ENCODE measurements at regions not wholly inside any gene's neighbourhood (a gene's known extent, or its start where the extent isn't known, plus 50 kb on each side); places are given as distances from the start of the nearest gene placed in this dataset.

GRCh38 chr1:98427664-98428063 lies 233.9 kb upstream of the SNX7 start:
- no peak for TF ChIP-seq CTCF (IDR thresholded peaks at IDR 0.05)
- no peak for TF ChIP-seq POLR2A (IDR thresholded peaks at IDR 0.05)
